Sigmoid colon (tissue), 4 donors: ENCODE measurements at regions not wholly inside any gene's neighbourhood (a gene's known extent, or its start where the extent isn't known, plus 50 kb on each side); places are given as distances from the start of the nearest gene placed in this dataset.
"Not testable (repeated sequence)": the region's sequence is repeated elsewhere in the genome, so short reads cannot be mapped to it uniquely, and the experiment has no call there.

Experiments
- CTCF ChIP-seq, 4 experiments: fragments of 450-650 bp in 3 of 4; fragments of 200-600 bp in 1 of 4; IDR thresholded peaks; one replicate each; pipeline ENCODE4 v1.5.1; 2016 to 2019; ENCODE audit warnings: antibody characterized with exemption in 4 of 4, mild to moderate bottlenecking in 3 of 4, moderate library complexity in 2 of 4
- POLR2A ChIP-seq, 2 donors: fragments of 450-650 bp; IDR thresholded peaks; one replicate each; pipeline ENCODE4 v1.6.1; 2016; ENCODE audit warnings: antibody characterized with exemption in 2 of 2, mild to moderate bottlenecking in 2 of 2, moderate library complexity in 2 of 2
- POLR2AphosphoS5 ChIP-seq, 4 donors: sonication (generic); formaldehyde crosslinking; IDR thresholded peaks; one replicate each; pipeline ENCODE4 v1.6.1; 2017; ENCODE audit warnings: antibody characterized with exemption in 4 of 4

DNA sequence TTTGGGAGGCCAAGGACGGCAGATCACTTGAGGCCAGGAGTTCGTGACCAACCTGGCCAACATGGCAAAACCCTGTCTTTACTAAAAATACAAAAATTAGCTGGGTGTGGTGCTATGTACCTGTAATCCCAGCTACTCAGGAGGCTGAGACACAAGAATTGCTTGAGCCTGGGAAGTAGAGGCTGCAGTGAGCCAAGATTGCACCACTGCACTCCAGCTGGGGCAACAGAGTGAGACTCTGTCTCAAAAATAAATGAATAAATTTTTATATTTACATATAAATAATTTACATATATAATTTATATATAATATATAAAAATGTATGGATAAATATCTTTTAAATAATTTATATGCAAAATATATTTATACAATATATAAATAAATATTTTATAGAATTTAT lies 263.3 kb downstream of the TPBG start:
- TF ChIP-seq CTCF, POLR2A, POLR2AphosphoS5 (IDR thresholded peaks at IDR 0.05): not testable (repeated sequence)
